HG03469 (cell line): ENCODE measurements at regions not wholly inside any gene's neighbourhood (a gene's known extent, or its start where the extent isn't known, plus 50 kb on each side); places are given as distances from the start of the nearest gene placed in this dataset.

Experiments used
- ATAC-seq: cut with Tn5 transposase; IDR thresholded peaks from one replicate; pipeline ENCODE4 v1.9.1; 2021; ENCODE audit warnings: mild to moderate bottlenecking, moderate library complexity, moderate number of reproducible peaks; ENCODE audit not compliant: unreplicated experiment

DNA sequence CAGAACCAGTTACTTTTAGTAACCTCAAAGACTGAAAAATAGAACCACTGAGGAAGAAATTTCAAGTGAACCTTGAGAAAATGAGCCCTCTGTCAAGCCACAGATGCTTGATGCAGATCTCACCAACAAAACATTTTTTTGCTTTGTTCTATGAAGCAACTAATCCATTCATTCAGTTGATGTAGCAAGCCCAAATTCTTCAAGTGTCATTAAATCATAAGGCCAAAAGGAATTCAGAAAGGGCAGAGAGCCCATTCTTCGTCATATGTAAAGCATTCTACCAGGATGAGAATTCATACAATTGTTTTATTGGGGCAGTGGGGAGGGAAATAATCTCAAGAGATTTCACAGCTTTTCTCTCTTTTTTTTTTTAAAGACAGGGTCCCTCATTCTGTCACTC is 218.0 kb upstream of the RGS6 start:
- ATAC-seq, result no peak

DNA sequence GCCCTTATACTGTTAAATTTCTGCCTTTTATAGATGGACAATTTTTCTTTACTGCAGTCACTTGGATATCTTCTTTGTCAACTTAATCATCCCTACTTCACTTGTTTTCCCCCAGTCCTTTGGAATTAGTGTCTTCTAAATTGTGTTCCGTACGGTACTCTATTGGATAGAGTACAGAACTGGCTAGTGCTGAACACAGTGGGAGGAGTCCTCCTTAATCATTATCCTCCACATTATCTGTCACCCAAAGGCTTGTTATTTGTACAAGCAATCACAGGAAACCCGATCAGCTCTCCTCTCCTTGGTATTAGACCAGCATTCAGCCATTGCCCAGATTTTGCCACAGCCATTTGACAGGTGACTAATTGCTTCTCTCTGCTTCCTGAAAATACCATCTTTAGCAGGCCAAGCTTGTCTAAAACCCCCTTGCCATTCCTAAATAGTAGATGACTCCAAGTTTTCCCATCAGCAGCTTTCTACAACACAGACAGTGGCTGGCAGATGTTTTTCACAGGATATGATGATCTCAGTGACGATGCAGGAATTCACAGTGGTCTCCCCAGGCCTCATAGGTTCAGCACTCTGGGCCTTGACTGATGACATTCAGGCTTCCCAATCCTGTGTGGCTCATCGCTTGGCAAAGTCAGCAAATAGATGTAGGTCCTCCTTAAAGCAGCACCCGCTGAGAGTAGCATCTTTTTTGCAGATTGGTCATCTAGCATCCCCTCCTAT is 216.0 kb upstream of the RGS6 start:
- ATAC-seq, result no peak

DNA sequence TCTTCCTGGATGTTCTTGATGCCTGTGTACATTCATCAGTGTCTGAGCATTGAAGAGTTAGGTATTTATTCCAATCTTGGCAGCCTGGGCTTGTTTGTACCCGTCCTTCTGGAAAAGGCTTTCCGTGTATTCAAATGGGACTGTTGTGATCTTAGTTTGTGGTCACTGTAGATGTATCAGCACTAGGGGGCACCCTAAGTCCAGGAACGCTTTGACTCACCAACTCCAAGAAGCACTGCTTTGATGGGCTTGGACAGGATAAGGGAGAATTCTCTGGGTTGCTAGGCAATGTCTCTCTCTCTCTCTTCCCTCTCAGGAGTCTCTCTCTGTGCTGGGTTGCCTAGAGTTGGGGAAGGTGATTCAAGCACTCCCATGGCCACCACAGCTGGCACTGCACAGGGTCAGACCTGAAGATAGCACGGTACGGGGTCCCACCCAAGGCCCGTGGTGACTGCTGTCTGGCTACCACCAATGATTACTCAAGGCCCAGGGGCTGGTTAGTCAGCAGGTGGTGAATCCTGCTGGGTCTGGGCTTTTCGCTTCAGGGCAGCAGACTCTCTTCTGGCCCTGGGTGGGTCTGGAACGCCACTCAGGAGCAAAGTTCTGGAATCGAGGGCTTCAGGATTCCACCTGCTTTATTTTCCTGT is 211.1 kb upstream of the RGS6 start:
- ATAC-seq, result no peak

DNA sequence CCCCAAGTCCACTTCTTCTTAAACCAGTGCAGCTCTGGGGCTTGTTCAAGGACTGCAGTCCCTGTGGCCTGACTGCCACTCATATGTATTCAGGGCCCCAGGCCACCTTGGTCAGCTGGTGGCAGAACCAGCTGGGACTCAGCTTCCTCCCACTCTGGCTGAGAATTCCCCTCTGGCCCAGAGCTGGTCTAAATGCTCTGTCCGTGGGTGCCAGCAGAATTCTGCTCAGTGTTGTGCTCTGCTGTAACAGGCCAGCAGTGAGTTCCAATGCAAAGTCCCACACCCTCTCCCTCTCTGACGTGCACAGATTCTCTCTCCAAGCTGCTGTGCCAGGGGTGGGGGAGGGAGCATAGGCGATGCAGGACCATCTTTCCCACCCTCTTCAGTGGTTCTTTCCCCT is 210.4 kb upstream of the RGS6 start:
- ATAC-seq, result no peak

DNA sequence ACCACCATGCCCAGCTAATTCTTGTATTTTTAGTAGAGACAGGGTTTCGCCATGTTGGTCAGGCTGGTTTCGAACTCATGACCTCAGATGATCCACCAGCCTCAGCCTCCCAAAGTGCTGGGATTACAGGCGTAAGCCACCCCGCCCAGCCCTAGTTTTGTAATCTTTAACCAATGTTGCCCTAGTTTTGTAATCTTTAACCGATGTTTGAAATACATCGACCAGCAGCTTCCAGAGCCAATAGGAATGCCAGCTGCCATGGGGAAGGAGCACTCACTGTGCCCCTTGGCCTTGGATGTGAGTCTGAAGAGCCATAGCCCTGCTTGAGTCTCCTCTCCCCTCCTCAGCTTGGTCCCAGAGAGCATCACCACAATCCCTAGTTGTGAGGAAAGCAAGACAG is 209.3 kb upstream of the RGS6 start:
- no peak for ATAC-seq

DNA sequence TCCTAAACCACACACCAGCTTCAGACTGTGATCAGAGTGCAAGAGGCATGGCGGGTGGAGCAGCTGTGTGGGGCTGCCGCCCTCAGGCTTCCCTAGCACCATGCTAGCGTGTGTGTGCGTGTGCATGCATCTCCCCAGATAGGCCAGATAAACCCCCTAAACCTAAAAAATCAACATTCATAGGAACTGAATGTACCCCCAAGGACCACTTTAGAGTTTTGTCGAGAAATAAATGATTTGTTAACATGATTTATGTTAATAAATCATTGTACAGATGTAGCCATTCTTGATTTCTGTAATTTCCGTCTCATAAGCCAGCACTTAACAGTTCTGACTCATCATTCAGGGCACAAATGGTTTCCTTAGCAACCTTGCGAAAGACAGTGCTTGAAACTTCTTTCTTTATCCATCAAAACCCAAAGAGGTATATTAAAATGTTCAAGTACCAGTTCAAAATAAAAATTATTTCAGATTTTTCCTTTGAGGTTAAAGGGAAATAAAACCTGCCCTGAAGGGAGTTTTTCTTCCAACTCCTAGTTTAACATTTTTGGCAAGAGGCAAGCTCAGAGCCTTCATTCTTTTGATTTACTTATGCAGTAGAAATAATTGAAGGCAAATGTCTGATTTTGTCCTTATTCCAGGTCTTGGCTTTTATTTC is 206.2 kb upstream of the RGS6 start:
- no peak for ATAC-seq

DNA sequence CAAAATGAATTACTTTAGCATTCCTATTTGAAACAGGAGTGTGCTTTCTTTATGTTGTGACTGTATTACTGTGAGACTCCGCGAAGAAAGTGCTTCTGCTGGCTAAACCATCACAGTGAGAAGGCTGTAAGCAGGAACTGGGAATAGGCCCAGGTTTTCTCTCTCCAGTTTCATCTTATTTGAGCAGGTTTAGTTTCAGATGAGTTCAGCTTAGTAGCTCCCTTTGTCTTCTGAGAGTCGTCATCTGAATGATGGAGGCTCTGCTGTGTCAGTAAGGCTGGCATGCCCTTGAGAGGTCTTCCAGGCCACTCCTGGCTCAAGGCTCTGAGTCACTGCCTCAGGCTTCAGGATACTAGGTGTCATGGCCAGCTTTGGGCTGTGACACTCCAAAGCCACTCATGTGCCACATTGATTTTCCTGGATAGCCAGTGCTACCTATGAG is 205.6 kb upstream of the RGS6 start:
- ATAC-seq, result no peak

DNA sequence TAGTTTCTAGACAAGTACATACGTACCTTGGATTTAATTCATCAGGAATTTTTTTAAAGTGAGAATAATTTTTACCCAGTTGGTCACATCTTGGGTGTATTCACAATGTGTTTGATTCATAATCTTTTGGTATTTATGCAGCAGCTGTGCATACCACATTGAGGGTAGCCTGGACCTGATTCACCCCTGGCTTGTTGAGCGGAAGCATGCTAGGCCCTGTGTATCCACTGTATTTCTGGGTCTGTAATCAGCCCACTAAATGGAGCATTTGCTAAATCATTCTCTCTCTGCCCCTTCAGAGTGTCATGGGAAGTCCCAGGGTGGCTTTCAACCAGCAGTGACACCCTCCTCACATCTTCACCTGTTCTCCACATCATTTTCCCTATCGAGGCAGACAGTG is 203.8 kb upstream of the RGS6 start:
- ATAC-seq, result no peak

DNA sequence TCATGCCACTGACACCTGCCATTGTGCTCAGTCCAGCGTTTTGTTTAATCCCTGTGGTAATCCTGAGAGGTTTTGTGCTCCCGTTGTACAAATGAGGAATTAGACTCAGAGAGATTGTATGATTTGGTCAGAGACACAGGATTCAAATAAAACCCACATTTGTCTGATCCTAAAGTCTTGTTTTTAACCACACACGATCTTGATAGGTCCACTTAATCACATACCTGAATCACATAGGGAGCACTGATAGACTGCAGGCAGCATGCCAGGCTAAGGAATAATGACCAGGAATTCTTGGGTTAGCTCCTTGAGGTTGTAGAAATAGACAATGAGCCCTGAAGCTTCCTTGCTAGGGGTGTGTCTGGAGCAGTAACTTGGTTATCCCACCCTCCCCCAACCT is 202.6 kb upstream of the RGS6 start:
- no peak for ATAC-seq

DNA sequence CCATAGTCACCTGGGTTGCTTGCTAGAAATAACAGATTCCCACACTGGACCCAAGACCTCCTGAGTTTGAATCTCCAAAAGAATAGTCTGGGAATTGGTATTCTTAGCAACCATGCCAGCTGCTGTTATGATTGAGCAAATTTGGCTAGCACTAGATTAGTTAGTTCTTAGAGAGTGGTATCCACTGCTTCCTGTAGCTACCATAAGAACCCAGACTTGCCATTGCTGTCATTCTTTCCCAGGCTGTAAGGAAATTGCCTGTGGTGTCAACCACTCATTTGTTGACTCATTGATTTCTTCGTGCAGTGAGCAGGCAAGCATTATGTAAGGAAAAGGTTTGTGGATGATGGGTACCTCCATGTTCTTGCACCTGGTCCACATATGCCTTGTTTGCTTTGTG is 201.8 kb upstream of the RGS6 start:
- no peak for ATAC-seq

DNA sequence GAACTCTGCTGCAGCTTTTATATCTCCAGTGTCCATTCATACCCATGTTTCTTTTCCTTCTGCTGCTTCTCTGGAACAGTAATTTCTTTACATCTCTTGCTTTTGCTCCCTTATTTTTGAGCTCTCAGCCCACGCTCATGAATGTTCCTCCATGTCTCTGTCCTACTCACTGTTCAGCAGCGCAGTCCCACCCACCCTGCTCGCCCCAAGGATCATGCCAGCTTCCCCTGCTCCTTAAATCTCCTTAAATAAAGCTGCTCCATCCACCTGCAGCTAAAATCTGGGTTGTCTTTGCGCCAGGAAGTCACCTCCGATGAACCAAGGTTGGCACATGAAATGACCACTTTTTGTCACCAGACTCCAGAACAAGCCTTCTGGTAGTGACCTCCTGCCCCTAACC is 201.1 kb upstream of the RGS6 start:
- ATAC-seq, result no peak

DNA sequence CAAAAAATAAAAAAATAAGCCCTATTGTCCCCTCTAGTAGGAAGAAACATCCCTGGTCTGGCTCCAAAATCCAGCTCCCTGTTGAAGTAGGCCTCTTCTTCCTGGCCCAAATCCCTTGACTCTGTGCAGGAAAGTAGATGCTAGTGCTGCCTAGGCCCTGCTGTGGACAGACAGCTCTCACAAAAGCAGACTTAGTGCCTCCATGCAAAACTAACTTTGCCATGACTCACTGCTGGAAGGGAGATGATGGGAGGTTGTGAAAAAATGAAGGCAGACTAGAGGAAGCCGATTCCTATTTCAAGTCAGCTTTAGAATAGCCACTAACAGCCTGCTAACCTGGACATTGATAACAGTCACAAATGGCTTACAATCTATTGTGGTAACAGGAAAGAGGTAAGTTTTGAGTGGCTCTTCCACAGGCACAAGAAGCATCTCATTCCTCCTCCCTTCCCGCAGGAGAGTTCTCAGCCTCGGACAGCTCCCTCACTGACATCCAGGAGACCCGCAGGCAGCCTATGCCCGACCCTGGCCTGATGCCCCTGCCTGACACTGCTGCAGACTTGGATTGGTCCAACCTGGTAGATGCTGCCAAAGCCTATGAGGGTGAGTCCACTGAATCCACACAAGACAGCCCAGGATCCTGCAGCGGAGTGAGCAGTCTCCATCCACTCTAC is 198.9 kb upstream of the RGS6 start:
- no peak for ATAC-seq

DNA sequence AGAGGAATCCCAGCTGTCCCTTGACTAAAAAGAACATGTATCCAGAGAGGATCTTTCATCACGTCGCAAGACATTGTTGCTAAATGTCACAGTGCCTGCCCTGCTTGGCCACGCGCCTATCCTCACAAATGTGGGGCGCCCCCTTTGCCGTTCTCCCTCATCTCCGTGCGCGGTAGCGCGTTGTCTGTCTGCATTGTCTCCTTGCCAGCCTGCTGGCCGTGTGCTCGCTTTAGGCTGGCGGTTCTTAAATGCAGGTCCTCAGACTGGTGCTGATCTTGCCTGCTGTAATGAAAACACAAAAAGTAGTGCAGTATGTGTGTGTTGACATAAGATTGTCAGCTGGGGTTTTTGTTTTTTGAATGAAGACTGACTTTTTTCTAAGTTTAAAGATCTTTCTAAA is 198.2 kb upstream of the RGS6 start:
- ATAC-seq, result no peak

DNA sequence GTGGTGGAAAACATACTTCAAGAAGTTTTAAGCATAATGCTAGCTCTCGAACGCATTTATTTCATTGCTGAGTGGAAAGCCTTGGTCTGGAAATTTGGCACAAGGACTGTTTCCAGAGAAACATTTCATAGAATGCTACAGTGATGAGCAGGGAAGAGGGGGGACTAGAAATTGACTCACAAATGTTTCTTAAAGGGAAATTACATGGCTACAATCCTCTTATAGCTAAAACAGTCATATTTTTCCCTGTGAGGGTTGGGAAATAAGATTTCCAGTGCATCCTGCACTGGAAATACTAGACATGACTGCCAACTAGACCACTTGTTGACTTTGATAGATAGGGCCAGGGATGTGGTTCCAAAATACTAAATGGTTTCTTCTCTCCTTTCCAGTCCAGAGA is 197.3 kb upstream of the RGS6 start:
- ATAC-seq, result no peak

DNA sequence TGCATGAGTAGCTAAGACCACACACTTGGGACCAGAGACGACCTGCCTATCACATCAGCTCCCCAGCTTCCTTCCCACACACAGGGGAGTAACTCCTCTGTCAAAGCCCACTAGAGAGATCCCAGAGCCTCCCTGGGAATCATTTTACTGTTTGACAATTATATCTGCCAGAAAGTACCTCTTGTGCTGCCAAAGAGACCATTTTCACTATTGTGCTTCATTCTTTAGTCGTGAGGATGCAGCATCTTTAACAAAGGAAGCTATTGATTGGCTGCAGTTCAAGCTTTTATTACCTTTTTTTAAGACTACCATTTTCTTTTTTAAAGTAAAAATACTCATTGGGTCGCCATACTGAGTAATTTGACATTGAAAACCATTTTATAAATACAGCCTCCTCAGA is 194.5 kb upstream of the RGS6 start:
- ATAC-seq, result no peak

DNA sequence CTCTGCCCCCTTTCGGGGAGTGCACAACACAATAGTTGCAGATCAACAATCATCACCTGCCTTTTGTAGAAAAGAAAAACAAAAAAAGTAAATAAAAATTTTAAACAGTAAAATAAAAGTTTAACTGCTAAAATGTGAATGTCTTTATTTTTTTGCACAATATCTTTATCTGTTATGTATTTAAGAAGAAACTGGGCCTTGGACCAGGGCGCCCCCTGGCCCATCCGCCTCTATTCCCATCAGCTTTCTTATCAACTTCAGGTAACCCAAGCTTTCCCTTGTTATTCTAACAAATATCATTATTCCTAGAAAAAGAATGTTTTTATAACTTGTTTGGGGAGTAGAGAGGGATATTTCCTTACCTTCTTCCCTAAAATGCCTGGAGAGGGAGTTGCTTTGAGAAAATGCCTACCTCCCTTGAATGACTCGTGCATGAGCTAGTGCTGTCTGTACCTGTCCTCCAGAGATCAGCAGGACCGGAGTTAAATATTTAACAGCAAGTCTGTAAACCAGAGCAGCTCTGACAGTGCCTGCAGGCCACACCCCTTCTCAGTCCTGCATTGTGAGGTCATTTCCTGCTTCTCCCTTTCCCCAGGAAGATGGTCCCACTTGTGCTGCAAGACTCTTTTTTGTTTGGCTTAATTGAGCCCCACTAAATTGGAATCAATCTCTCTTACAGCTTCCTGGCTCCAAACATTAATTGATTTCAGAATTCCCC is 192.8 kb upstream of the RGS6 start:
- no peak for ATAC-seq

DNA sequence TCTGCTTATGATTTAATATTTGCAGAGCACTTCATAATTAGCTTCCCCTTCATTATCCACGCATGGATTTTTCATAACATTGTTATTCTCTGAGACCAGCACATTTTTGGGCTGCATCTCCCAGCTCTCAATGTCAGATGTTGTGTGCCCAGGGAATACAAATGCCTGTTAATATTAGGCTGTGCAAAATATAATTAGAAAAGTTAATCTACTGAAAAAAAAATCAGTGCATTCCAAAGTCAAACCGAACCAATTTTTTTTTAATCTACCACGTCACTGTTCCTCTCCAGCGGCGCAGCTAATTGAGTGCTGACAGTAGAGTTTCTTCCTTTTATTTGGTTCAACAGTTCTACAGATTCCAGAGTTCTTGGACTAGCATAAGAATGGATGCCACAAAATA is 191.0 kb upstream of the RGS6 start:
- no peak for ATAC-seq

DNA sequence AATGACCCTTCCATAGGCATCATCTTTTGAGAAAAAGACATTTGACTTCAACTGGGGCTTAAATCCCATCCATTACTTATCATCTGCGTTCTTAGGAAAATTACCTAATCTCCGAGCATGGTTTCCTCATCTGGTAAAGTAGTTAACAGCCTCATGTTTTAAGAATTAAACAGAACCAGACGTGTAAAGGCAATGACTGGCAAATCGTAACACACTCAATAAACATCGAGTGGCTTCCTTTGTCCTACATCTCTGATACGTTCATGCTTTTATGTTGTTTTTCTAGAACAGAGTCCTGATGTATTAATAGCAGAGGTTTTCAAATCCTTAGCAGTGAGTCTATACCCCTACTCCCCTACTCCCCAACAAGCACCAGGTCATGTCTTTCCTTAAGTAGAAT is 189.7 kb upstream of the RGS6 start:
- ATAC-seq, result no peak

DNA sequence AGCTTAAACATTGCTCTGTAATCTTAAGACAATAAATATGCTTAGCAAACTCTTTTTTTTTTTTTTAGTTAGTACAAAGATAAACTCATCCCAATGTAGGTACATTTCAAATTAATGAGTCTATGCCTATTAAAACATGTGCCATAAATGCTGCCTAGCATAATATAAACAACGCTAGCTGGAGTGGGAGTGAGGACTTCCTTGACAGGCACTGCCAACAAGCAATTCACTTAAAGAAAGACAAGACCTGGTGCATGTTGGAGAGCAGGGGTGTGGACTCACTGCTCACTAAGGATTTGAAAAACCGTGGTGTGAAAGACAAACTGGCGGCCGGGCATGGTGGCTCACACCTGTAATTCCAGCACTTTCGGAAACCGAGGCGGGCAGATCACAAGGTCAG is 187.2 kb upstream of the RGS6 start:
- no peak for ATAC-seq

DNA sequence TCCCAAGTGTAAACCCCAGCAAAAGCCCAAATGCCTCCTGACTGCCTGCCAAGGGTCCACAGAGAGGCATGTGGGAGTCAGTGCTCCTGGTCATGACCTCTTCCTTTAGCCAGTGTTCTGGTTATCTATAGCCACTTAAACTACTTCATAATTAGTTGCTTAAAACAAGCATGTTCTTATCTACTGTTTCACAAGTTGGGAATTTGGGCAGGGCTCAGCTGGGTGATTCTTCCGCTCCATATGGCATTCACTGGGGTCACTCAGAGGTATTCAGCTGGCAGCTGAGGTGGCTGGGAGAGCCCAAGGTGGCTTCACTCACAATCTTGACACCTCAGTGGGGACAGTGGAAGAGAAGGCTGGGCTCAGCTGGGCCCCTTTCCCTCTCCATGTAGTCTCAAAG is 184.0 kb upstream of the RGS6 start:
- no peak for ATAC-seq

DNA sequence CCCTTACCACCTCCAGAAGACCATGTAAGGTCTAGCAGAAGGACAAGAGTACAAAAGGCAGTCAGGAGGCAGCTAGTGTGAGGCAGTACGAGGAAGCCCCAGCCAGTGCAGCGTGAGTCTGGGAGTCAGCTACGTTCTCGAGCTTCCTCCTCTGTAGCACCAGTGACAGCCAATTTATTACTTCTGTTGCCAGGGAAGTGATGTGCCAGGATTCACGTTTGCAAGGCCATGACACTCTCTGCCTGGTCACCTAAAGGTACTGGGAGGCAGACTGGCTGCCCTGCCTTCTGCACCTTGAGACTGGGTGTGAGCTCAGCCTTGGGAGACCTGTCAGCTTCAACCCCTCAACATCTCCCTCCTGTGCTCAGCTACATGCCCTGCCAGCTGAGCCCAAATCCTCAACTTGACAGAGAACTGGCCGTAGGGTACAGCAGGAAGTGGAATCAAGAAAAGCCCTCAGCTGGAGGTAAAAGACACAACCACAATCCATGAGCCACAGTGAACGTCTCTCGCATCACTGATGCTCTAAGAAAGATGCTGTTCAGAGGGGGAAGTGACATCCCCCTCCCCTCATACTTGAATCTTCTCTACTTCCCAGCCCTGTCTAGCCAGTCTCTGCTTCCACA is 182.5 kb upstream of the RGS6 start:
- no peak for ATAC-seq
